ENCODE measurements at regions not wholly inside any gene's neighbourhood (a gene's known extent, or its start where the extent isn't known, plus 50 kb on each side); places are given as distances from the start of the nearest gene placed in this dataset.
"Not testable (repeated sequence)": the region's sequence is repeated elsewhere in the genome, so short reads cannot be mapped to it uniquely, and the experiment has no call there.

- no peak for DNase-seq
Observed at GRCh38 chr16:76612497-76612896, 335.3 kb downstream of the CNTNAP4 start.

- no peak for DNase-seq
Observed at GRCh38 chr16:76614269-76614668, 337.1 kb downstream of the CNTNAP4 start.

GRCh38 chr16:76622876-76623275 lies 345.7 kb downstream of the CNTNAP4 start:
- DNase-seq, result no peak

- no peak for DNase-seq
Observed at GRCh38 chr16:76634847-76635697, 357.9 kb downstream of the CNTNAP4 start.

GRCh38 chr16:76639685-76640289 lies 362.6 kb downstream of the CNTNAP4 start:
- DNase-seq, result peak; percentile 69

GRCh38 chr16:76650582-76650981 lies 373.4 kb downstream of the CNTNAP4 start:
- DNase-seq, result no peak

GRCh38 chr16:76653390-76654026 lies 376.3 kb downstream of the CNTNAP4 start:
- peak; percentile 63 for DNase-seq

GRCh38 chr16:76654088-76654820 lies 377.1 kb downstream of the CNTNAP4 start:
- DNase-seq, result no peak

GRCh38 chr16:76656994-76657393 lies 379.8 kb downstream of the CNTNAP4 start:
- no peak for DNase-seq

GRCh38 chr16:76661691-76662235 lies 384.6 kb downstream of the CNTNAP4 start:
- DNase-seq, result no peak

GRCh38 chr16:76665571-76666275 lies 388.5 kb downstream of the CNTNAP4 start:
- no peak for DNase-seq

- peak; percentile 84 for DNase-seq
Observed at GRCh38 chr16:76668207-76668725, 391.1 kb downstream of the CNTNAP4 start.

GRCh38 chr16:76669288-76669687 lies 392.1 kb downstream of the CNTNAP4 start:
- no peak for DNase-seq

GRCh38 chr16:76670125-76670857 lies 393.1 kb downstream of the CNTNAP4 start:
- DNase-seq, result no peak

- DNase-seq, result peak; percentile 92
Observed at GRCh38 chr16:76676356-76676755, 399.2 kb downstream of the CNTNAP4 start.

GRCh38 chr16:76681296-76681695 lies 404.1 kb downstream of the CNTNAP4 start:
- no peak for DNase-seq

- DNase-seq, result no peak
Observed at GRCh38 chr16:76683051-76683450, 405.9 kb downstream of the CNTNAP4 start.

GRCh38 chr16:76696876-76697275 lies 419.7 kb downstream of the CNTNAP4 start:
- no peak for DNase-seq

- no peak for DNase-seq
Observed at GRCh38 chr16:76705892-76706291, 428.7 kb downstream of the CNTNAP4 start.

- DNase-seq, result no peak
Observed at GRCh38 chr16:76713191-76713590, 436.0 kb downstream of the CNTNAP4 start.

- not testable (repeated sequence) for DNase-seq
Observed at GRCh38 chr16:76716251-76716650, 439.1 kb downstream of the CNTNAP4 start.
